LNCaP clone FGC (cell line): ENCODE measurements at regions not wholly inside any gene's neighbourhood (a gene's known extent, or its start where the extent isn't known, plus 50 kb on each side); places are given as distances from the start of the nearest gene placed in this dataset.

Experiments used
- DNase-seq: peaks from one replicate; pipeline ENCODE4 v3.0.0-alpha.2; 2011; ENCODE audit warnings: low read depth
- H3K4me3 ChIP-seq: 2 replicates; pipeline ENCODE4 v1.5.1; 2011; ENCODE audit warnings: mild to moderate bottlenecking, low read depth, low read length, control low read depth
- TF ChIP-seq, protein P1 (sequence below): IDR thresholded peaks from 2 replicates; pipeline ENCODE4 v1.5.1; 2012; ENCODE audit warnings: mild to moderate bottlenecking; ENCODE audit not compliant: control insufficient read depth, insufficient read depth; ENCODE audit errors: extremely low read depth

DNA sequence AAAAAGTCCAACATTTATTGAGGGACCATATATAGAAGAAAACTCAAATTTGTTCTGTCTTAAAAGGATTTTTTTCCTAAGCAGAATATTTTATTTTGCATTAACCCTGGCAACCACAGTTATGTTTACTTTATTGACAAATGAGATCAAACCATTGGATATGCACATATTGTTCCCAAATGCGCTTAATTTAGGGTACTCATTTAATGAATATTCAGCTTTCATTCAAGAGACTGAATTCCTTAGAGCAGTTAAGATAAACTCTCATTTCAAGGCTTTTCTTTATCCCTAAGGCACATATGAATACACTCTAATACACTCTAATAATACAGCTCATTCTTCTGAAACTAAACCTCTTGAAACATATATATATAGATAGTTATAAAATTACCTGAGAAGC, 150.2 kb downstream of the HMHB1 start:
- no peak for DNase-seq
- H3K4me3 ChIP-seq = no peak overlapping the region
- TF ChIP-seq, protein P1, sequence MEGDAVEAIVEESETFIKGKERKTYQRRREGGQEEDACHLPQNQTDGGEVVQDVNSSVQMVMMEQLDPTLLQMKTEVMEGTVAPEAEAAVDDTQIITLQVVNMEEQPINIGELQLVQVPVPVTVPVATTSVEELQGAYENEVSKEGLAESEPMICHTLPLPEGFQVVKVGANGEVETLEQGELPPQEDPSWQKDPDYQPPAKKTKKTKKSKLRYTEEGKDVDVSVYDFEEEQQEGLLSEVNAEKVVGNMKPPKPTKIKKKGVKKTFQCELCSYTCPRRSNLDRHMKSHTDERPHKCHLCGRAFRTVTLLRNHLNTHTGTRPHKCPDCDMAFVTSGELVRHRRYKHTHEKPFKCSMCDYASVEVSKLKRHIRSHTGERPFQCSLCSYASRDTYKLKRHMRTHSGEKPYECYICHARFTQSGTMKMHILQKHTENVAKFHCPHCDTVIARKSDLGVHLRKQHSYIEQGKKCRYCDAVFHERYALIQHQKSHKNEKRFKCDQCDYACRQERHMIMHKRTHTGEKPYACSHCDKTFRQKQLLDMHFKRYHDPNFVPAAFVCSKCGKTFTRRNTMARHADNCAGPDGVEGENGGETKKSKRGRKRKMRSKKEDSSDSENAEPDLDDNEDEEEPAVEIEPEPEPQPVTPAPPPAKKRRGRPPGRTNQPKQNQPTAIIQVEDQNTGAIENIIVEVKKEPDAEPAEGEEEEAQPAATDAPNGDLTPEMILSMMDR = no peak

DNA sequence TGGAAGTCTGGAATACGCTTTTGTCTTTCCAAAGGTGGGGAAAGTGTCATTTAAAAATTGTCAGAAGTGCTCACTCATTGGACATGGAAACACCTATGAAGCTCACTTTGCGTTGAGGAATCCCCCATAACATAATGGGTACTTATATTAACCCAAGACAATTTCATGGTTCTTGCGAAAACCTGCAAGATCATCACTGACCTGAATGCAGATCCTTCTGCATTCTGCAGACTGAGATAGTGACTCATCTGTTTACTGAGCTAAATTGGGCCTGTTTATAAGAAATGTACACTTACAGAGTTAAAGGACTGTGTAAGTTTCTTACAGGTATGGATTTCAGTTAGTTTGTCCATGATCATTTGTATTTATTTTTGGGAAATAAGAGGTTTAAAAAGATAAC, 153.0 kb downstream of the HMHB1 start:
- TF ChIP-seq, protein P1 = no peak
- H3K4me3 ChIP-seq = no peak overlapping the region
- DNase-seq = no peak

DNA sequence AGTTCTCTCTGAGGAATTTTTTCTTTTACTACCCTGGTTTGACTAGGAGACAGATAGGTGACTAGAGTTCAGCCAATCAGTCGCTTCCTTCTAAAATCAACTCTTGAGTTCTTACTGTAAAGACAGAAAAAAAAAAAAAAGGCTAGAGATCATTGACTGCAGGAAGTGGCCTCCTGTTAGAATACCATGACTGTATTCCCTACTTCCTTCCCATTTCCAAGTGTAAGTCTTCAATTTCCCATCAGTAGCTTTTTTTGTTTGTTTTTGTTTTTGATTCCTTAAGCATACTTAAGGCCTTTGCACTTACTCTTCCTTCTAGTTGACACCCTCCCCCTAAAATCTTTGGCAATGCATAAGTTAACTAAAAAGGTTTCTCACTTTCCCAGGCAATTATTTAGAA, 154.3 kb downstream of the HMHB1 start:
- DNase-seq = no peak
- TF ChIP-seq, protein P1 = no peak
- H3K4me3 ChIP-seq = no peak overlapping the region

DNA sequence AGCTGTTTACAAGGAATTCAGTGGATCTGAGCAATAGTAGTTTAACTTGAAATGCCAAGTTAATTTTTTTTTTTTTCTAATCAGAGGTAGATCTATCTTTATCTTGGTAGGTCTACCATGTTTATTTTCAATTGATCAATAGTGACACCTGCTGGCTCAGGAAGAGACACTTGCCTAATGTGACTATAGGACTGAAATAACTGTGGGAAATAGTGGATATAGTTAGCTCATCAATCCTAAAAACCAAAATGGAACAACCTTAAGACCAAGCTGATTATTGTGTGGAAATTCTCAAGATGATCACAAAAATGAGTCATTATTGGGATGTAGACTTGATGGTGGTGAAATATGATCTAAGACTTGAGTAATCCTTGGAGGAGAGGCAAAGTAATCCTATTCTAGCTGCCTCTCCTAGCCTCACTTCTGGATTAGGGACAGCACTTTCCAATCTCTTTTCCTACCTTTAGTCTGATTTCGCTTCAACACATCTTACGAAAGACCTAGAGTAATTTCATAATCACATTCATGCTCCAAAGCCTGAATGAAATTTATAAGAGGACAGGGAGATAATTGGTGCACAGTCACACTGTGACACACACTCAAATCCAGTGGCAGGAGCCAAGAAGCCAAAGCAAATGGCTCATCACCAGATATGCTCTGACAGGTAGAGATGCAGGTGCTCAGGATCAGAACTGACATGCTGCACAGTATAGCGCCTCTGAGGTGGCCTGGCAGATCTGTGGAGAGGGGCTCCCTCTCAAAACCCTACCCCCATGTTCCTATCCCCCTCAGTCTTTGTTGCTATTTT, 156.3 kb downstream of the HMHB1 start:
- peak; percentile 50 for DNase-seq
- H3K4me3 ChIP-seq = no peak overlapping the region
- TF ChIP-seq, protein P1 = peak; percentile 76

DNA sequence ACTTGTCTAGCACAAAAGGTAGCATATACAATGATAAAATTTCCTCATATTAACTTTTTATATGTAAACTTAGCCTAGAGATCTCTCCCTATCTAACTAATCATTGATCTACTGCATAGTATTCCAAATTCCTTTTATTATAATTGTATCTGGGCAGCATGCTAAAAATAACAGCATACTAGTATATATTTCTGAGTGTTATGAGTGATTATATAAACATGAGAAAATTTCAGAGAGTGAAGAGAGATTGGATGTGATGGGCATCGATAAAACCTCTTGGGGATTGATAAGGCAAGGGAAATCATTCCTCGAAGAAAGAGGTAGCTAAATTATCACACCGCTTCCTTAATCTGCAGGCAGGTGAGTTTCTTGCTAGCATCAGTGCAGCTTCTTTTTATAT, 158.2 kb downstream of the HMHB1 start:
- no peak overlapping the region for H3K4me3 ChIP-seq
- no peak for DNase-seq
- TF ChIP-seq, protein P1 = no peak

DNA sequence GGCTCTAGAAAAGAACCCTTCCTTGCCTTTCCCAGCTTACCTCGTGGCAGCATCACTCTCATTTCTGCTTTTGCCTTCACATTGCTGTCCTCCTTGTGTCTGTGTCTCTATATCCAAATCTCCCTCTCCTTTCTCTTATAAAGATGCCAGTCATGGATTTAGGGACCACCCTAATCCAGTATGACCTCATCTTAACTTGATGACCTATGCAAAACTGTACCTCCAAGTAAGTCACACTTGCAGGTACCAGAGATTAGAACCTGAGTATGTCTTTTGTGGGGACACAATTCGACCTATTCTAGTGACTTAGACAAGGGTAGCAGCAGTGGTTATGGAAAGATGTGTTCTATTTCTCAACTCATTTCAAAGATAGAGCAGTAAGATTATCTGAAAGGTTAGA, 160.1 kb downstream of the HMHB1 start:
- no peak overlapping the region for H3K4me3 ChIP-seq
- no peak for DNase-seq
- TF ChIP-seq, protein P1 = no peak

DNA sequence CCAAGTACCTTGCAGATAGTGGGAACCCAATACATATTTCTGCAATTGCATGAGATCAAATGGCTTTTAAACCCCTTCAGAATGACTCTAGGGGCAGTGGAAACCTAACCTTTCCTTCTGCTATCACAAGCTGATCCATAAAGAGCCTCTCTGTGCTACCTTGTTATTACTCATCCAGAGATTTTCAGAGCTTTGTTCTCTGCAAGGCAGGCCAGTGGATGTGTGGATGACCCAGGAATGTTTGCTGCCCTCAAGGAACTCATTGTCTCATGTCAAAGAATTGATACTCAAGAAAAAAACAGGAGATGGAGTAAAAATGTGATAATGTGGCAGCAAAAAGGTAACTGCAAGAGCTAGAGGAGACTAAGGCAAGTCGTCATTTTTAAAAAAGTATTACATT, 164.1 kb downstream of the HMHB1 start:
- no peak for DNase-seq
- TF ChIP-seq, protein P1 = no peak
- H3K4me3 ChIP-seq = no peak overlapping the region
